GM19397 (cell line): ENCODE measurements at regions not wholly inside any gene's neighbourhood (a gene's known extent, or its start where the extent isn't known, plus 50 kb on each side); places are given as distances from the start of the nearest gene placed in this dataset.

Experiments
- ATAC-seq: cut with Tn5 transposase; IDR thresholded peaks from one replicate; pipeline ENCODE4 v1.9.1; 2021; ENCODE audit warnings: mild to moderate bottlenecking, moderate library complexity; ENCODE audit not compliant: unreplicated experiment

- no peak for ATAC-seq
These were observed 527.7 kb upstream of the TMPRSS15 start for GRCh38 chr21:18931237-18931636.

- ATAC-seq = no peak
These were observed 533.8 kb upstream of the TMPRSS15 start for GRCh38 chr21:18937337-18937736.

- ATAC-seq = no peak
These were observed 537.2 kb upstream of the TMPRSS15 start for GRCh38 chr21:18940791-18941190.

GRCh38 chr21:18950045-18950740 lies 546.6 kb upstream of the TMPRSS15 start:
- no peak for ATAC-seq

- no peak for ATAC-seq
These were observed 547.9 kb upstream of the TMPRSS15 start for GRCh38 chr21:18951271-18952038.

- ATAC-seq = no peak
These were observed 550.9 kb upstream of the TMPRSS15 start for GRCh38 chr21:18954441-18954844.

GRCh38 chr21:18959817-18960216 lies 556.2 kb upstream of the TMPRSS15 start:
- ATAC-seq = no peak

GRCh38 chr21:18960306-18960705 lies 556.7 kb upstream of the TMPRSS15 start:
- no peak for ATAC-seq

- no peak for ATAC-seq
These were observed 566.8 kb upstream of the TMPRSS15 start for GRCh38 chr21:18970416-18970815.

- ATAC-seq = no peak
These were observed 567.4 kb upstream of the TMPRSS15 start for GRCh38 chr21:18970941-18971340.

- ATAC-seq = no peak
These were observed 582.0 kb upstream of the TMPRSS15 start for GRCh38 chr21:18985584-18985983.

GRCh38 chr21:18986197-18986596 lies 582.6 kb upstream of the TMPRSS15 start:
- no peak for ATAC-seq

GRCh38 chr21:18987520-18988026 lies 584.0 kb upstream of the TMPRSS15 start:
- no peak for ATAC-seq

- no peak for ATAC-seq
These were observed 586.4 kb upstream of the TMPRSS15 start for GRCh38 chr21:18989953-18990495.

- ATAC-seq = no peak
These were observed 588.3 kb upstream of the TMPRSS15 start for GRCh38 chr21:18991846-18992245.

- ATAC-seq = no peak
These were observed 606.7 kb upstream of the TMPRSS15 start for GRCh38 chr21:19010251-19010650.

- no peak for ATAC-seq
These were observed 607.4 kb upstream of the TMPRSS15 start for GRCh38 chr21:19010996-19011395.

GRCh38 chr21:19011451-19011850 lies 607.9 kb upstream of the TMPRSS15 start:
- no peak for ATAC-seq

- ATAC-seq = no peak
These were observed 610.3 kb upstream of the TMPRSS15 start for GRCh38 chr21:19013916-19014315.

GRCh38 chr21:19018529-19018928 lies 614.9 kb upstream of the TMPRSS15 start:
- no peak for ATAC-seq

GRCh38 chr21:19022978-19023377 lies 619.4 kb upstream of the TMPRSS15 start:
- no peak for ATAC-seq

GRCh38 chr21:19026911-19027310 lies 623.3 kb upstream of the TMPRSS15 start:
- no peak for ATAC-seq
